Stimulated activated CD8-positive, alpha-beta memory T cell treated with anti-CD3 and anti-CD28 coated beads, Interleukin-15, amount 100 ng/mL, for 4 hours (primary cell): ENCODE measurements at regions not wholly inside any gene's neighbourhood (a gene's known extent, or its start where the extent isn't known, plus 50 kb on each side); places are given as distances from the start of the nearest gene placed in this dataset.
"Not testable (repeated sequence)": the region's sequence is repeated elsewhere in the genome, so short reads cannot be mapped to it uniquely, and the experiment has no call there.

Experiments
- DNase-seq, 2 donors: peaks; one replicate each; pipeline ENCODE4 v3.0.0-alpha.2; 2020; ENCODE audit warnings: low read depth in 2 of 2

DNA sequence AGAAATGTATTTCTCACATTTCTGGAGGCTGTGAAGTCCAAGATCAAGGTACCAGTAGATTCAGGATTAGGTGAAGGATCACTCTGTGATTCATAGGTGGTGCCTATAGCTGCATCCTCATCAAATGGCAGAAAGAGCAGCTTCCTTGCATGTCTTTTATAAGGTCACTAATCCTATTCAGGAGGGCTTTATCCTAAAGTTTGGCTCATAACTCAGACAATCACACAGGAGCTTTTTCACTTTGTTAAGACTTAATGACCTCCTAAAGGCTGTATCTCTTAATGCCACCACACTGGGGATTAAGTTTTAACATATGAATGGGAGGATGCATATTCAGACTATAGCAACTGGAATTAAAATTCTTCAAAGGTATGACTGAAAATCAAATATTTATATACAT lies 861.1 kb downstream of the DACH1 start:
- DNase-seq = no peak

DNA sequence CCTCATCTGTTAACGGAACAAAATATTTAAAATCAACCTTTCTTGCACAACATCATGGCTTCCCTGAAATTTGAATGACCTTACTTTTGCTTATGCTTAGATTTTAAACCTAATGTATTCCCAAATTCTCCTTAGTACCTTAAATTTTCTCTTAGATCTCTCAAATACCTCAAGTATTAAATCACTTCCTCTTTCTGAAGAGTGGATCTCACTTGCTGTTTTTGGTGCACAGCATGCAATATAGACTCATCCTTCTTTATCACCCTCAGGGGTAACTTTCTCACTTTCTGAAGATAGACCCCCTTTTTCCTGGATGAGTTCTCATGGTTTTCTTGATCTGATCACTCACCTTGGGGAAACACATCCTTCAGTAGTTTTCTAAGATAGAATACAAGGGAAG lies 871.7 kb downstream of the DACH1 start:
- DNase-seq = no peak

DNA sequence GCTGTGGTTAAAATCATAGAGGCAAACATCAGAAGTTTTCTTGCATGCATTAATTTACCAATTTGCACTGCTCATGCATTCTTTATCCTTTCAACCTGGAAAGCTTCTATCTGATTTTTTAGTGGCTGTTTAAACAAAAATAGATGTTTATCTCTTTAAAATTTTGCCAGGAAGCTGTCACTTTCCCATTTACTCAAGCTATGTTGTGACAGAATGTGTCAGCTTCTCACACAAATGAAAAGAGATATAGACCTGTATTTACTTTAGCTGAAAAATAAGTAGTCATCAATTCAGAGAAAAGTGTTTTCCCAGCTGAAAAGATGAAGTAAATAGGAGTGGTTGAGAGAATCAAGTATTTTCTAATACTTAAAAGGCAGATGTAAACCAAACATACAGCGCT lies 872.8 kb downstream of the DACH1 start:
- no peak for DNase-seq

DNA sequence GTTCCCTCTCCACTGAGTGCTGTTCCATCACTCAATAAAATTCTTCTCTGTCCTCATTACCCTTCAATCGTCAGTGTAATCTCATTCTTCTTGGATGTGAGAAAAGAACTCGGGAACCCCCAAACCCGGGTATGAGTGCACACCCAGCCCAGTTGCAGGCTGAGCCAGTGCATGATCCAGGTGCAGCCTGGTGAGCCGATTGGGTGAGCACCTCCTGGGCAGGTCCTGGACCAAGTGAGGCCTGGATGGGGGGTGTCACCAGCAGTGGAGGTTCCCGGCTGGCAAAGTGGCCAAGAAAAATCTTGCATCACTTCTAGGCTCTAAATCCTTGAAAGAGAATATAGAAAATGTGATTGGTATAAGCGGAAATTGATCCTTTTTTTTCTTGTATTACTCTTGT lies 878.8 kb upstream of the KLHL1 start:
- DNase-seq = no peak

DNA sequence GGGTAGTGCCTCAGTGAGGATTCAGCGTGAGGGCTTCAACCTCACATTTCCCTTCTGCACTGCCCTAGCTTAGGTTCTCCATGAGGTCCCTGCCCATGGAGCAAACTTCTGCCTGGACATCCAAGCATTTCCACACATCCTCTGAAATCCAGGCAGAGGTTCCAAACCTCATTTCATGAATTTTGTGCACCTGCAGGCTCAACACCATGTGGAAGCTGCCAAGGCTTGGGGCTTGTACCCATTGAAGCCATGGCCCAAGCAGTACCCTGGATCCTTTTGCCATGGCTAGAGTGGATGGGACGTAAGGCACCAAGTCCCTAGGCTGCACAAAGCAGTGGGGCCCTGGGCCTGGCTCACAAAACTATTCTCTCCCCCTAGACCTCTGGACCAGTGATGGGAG lies 877.1 kb upstream of the KLHL1 start:
- DNase-seq = no peak

DNA sequence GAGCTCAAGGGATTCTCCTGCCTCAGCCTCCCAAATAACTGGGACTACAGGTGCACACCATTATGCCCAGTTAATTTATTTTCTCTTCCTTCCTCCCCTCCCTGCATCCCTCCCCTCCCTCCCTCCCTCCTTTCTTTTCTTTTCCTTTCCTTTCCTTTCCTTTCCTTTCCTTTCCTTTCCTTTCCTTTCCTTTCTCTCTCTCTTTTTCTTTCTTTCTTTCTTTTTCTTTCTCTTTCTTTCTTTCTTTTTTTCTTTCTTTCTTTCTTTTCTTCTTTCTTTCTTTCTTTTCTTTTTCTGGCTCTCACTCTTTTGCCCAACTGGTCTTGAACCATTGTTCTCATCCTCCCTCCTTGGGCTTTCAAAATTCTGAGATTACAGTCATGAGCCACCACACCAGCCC lies 873.0 kb upstream of the KLHL1 start:
- DNase-seq = not testable (repeated sequence)

DNA sequence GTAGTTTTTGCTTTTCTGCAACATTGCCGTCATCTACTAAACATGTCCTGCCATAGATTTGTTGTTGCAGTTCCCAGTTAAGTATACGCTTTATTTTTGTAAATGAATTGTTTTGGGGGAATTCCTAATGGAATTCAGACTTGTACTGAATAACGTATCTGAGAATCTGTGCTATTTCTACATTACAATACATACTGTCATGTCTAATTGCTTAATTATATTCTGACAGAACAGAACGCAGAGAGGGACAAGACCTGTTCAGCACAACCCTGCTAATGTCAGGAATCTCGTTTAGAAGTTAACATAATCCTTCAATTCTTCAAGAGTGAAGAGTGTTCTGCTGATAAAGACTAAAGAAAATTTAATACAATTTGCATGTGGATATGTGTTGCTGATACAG lies 861.1 kb upstream of the KLHL1 start:
- DNase-seq = no peak

DNA sequence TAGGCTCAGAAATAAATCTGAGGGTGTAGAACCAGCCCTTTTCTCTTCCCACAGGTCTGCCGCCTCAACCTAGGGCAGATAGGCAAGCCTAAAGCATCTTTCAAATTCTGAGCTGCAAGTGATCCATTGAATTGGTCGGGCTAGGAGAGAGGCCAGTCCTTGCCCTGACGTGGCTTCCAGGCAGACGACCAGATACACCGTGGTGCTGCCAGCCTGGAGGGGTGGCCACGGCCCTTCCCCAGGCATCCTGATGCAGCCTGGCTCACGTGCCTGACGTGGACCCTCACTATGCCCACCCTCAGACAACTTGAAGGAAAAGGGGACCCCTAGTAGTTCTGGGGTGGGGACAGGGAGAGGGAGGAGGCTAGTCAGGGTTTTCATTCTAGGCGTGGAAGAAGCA lies 859.3 kb upstream of the KLHL1 start:
- no peak for DNase-seq

DNA sequence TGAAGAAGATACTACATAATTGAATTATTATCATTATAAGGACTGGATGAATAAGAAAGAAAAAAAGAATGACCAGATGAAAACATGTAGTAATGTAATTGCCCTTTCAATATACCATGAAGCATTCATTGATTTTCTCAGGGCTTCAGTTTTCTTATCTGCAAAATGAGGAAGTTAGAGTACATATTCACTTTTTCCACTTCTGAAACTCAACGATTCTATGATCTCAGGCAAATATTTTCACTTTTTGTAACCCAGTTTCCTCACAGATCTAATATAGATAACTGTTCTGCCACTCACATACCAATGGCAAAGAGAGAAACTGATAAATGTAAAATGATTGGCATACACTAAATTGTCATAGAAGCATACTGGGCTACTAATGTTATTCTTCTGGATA lies 856.6 kb upstream of the KLHL1 start:
- DNase-seq = no peak

DNA sequence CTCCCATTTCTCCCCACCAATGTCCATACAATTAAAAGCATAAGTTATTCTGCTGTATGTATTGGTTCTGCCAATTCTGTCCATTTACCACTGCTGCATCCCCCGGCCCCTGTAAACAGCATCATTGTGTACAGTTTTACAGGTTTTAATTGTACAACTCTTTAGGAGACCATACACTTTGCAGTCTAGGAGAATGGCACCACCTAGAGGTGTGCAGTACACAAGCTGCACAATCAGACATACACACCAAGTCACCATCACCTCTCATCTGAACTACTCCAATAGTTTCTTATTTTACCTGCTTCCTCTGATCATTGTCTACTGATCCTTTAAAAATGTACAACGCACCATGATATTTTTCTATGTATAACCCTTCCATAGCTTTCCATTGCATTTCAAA lies 855.9 kb upstream of the KLHL1 start:
- no peak for DNase-seq

DNA sequence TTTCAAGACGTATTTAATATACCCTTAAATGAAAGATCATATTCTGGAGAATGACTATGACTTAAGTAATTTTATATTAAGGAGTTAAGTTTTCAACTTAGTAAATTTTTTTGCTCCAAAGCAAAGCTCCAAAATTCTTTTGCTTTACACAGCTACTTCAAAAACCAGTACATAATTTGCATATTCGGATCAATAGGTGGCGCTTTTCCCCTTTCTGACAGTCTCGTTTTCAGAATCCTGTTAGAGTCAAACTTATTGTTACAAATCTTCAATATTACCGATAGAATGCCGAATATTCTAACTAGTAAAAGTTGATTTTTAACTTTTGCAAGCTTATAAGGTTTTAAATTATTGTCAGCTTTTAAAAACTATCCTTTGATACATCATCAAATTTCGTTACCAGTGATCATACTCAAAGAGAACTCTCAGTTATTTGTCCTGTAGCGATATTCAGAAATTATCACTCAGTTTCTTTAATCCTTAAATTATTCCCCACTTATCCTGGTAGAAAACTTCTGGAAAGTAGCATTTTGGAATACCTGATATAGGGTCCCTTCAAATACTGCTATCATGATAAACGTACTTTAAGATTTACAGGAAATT lies 852.7 kb upstream of the KLHL1 start:
- no peak for DNase-seq

DNA sequence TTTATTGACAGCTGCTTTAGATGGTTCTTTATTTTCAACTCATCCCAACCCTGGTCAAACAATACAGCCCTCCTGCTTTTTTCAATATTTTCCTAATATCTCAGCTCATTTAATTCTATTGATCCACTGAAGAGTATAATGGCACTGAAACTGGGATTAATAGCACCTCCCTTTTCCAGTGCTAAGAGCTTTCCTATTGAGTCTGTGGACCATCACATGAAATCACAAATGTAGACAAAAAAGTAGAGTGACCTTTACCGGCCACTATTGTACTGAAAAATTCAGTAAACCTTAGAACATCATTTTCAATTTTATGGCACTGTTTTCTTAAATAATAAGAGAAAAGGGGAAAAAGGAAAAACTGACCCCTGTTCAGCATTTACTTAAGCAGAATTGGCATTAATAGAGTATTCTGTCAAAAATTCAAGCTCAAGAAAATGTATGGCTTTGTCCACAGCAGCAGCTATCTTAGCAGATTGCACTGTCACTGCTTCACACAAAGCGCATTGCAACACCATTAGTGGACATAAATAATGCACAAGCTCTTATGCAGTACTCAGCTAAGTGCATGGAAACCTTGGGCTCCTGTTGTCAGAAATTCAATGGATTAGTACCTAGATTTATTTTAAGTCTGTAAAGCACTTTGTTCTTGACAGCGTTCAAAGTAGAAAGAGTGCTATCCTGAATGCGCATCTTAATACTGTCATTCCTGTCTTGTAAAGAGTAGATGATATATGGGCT lies 851.0 kb upstream of the KLHL1 start:
- DNase-seq = no peak

DNA sequence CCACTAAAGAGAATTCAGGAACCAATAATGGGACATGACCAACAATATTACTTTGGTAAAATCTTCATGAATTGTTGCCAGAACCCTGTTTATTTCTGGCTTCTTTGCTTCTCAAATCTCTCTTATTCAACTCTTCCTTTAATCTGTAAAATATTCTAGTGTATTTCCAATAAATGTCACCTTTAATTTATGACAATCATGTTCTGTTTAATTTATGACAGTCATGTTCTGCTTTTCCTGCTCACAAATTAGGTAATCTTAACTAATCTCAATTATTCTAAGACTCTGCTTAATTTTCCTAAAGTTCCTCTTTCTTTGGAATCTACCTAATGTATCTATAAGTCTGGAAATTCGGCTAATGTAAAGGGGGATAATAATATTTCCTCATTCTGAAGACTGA lies 847.6 kb upstream of the KLHL1 start:
- DNase-seq = no peak

DNA sequence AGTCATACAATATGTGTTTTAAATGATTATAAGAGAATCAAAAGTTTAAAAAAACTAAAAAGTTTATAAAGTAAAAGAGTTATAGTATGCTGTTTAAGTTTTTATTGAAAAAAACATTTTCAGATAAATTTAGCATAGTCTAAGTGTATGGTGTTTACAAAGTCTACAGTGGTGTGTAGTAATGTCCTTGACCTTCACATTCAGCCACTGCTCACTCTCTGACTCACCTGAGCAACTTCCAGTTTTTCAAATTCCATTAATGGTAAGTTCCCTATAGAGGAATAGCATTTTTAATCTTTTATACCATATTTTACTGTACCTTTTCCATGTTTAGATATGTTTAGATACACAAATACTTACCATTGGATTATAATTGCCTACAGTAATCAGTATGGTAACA lies 842.4 kb upstream of the KLHL1 start:
- no peak for DNase-seq

DNA sequence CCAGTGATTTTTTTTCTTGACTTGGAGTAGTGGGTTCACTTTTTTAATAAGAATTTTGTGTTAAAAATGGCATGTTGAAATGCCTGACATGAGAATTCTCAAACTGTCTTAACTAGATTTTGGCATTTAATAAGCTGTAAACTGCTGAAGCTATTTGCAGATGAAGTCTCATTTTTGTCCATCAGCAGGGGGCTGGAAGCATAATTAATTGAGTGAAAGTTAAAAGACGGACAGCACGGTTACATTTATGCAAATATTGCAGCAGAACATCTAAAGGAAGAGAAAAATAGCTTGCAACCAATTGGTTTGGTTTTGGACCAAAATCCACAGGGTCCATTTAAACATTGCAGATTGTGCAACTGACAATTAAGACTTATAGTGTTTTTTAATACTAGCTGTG lies 837.3 kb upstream of the KLHL1 start:
- DNase-seq = no peak

DNA sequence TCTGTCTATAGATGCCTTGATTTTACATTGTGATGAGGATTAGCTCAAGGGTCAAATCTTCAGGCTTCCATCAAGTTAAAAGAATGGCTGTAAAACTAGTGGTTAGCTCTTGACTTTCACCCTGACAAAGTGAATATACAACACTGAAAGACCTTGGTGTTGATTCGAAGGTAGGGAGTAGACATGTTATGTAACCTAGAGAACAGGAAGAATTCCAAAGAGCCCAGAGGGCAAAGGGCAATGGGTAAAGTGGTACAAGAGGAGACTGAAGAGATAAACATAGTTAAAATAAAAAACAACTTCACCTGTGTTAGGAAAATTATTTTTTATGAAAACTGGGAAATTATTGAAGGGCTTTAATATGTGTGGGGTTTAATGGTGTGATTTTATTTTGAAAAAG lies 833.2 kb upstream of the KLHL1 start:
- no peak for DNase-seq

DNA sequence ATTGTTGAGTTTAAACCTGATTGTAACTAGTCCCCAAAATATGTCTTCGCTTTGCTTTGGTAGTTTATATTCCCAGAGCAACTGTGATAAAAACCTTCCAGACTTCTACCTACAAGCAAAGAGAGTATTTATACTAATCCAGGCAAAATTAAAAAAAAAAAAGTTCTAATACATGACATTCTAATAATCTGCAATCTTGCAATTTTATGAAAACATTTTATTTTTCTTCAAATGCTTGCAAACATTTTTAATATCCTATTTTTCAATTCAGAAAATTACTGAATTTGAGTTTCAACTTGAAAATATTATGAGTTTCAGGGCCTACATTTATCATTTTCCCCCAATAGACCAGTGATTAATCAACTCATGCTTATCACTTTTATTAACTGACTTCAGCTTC lies 830.2 kb upstream of the KLHL1 start:
- DNase-seq = no peak

DNA sequence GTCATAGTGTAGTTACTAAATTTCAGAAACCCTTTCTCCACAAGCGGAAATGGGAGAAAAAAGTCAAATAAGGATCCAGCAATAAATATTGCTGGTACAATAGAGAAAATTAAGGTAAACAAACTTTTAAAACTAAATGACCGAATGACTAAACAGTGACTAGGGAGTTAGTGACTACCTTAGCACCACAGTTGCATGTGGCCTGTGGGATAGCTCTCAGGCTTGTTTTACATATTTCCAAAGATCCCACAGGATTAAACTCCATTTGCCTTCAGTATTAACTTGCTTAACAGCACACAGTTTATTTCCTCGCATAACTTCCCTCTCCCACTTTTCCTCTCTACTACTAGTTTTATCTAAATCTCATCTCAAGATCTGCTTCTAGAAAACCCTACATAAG lies 824.3 kb upstream of the KLHL1 start:
- no peak for DNase-seq

DNA sequence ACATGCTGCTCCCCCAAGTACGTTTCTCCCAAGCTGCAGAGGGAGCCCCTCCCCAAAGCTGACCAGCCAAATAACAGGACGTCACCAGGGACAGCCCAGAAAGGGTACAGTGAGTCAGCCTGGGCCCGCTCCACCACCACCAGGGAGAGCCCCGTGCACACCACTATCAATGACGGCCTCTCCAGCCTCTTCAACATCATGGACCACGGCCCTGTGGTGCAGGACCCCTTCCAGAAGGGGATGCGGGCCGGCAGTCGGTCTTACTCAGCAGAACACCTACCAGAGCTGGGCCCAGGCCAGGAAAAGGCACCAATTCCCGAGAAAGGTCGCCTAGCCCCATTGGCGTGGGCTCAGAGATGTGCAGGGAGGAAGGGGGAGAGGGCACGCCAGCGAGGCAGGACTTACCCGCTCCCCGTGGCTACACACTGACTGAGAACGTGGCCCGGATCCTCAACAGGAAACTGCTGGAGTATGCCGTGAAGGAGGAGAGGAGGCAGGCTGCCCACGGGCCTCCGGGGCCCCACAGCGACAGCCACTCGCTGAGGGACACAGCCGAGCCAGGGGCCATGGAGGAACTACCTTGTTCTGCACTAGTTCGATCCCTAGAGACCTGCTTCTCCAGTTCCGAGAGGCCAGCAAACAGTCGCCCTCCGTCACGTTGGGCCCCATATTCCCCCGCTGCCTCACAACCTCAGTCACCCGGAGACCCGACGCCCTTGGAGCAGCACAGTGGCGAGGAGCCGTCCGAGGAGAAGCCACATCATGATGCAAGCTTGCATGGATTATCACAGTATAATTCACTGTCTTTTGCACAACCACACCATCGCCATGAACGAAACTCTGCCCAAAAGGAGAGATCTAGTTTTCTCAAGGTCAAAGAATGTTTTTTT lies 815.9 kb upstream of the KLHL1 start:
- DNase-seq = no peak

DNA sequence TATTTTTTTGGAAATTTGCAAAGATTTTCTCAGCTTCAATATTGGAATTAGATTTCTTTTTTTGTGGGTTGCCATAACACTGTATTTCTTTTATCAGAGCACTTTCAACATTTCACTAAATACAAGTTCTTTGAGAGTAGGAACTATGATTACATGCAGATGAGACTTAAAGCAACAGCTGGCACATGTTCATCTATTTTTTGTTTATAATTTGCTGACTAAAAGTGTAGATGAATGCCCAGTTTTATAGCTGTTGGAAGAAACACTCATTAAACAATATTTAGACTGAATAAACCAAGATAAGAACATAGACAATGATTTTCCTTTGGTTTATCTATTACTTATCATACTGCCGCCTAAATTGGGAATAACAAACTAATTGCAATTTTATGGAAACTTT lies 803.0 kb upstream of the KLHL1 start:
- no peak for DNase-seq

DNA sequence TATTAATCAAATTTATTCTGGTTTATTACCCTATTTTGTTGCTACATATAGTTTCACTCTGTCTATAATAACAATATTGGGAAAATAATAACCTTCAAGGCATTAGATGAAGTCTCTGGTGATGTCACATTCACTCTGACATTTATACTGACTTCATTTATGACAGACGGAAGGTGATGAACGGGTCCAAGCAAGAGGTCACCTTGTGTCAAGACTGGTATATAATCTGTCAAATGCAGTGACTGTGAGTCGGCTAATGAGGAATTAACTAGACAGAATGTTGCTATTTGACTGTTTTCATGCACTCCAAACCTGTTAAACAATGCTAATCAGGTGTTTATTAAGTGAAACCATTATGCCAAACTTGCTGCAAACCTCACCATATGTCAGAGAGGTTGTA lies 800.5 kb upstream of the KLHL1 start:
- no peak for DNase-seq

DNA sequence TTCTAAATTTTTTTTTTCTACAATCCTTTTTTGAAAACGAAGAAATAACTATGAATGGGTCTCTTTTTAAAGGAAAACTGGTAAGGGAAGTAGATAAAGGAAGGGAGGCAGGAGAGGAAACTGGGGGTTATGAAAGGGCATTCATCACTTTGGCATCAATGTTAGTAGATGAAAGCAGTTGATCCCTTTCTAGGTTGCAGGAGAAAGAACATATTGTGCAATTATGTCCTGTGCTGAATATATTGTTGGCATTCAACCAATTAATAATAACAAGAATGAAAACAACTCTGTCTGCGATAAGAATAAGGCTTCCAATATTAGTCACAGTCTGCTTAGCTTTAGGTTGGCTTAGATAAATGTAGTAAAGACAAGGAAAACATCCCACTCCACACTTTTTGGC lies 796.8 kb upstream of the KLHL1 start:
- DNase-seq = no peak

DNA sequence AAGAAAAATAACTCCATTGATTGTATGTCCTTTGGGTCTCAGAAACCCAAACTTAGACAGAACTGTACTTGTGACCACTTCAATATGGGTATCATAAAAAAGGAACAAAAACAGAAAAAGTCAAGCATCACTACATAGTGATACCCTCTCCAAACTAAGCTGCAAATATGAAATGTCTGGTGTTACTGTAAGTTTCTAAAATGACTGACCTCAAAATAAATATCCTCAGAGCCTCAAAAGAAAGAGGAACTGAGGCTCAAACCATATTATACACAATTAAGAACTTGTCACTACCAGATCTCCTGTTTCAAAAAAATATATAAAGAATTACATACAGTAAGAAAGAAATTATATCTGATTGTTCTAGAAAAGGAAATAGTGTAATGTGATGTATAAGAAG lies 787.9 kb upstream of the KLHL1 start:
- DNase-seq = no peak
